Activated T-helper 1 cell treated with anti-CD3 and anti-CD28 coated beads, Interleukin-12 subunit alpha, Interleukin-12 subunit beta, Interleukin-2, Interleukin-4 antibody, amounts not matched to agents 30 ng/mL and 10 ng/mL and 1 ng/mL, durations not matched to agents 14 hours and 24 hours and 36 hours (primary cell): ENCODE measurements at regions not wholly inside any gene's neighbourhood (a gene's known extent, or its start where the extent isn't known, plus 50 kb on each side); places are given as distances from the start of the nearest gene placed in this dataset.

Experiments
- DNase-seq: peaks from one replicate; pipeline ENCODE4 v3.0.0; 2021; ENCODE audit warnings: low spot score
- H3K27ac Mint-ChIP-seq: one replicate; pipeline ENCODE4 v1.8.0; 2021; ENCODE audit warnings: mild to moderate bottlenecking, mixed read lengths
- H3K27me3 Mint-ChIP-seq: one replicate; pipeline ENCODE4 v1.8.0; 2022; ENCODE audit warnings: mild to moderate bottlenecking, moderate library complexity, mixed read lengths; ENCODE audit not compliant: insufficient read depth
- H3K36me3 Mint-ChIP-seq: one replicate; pipeline ENCODE4 v1.8.0; 2021; ENCODE audit warnings: low read depth, mixed read lengths
- H3K4me1 Mint-ChIP-seq: one replicate; pipeline ENCODE4 v1.8.0; 2021; ENCODE audit warnings: low read depth, mixed read lengths
- H3K4me3 Mint-ChIP-seq: one replicate; pipeline ENCODE4 v1.8.0; 2021; ENCODE audit warnings: mild to moderate bottlenecking, moderate library complexity, mixed read lengths
- H3K9me3 Mint-ChIP-seq: one replicate; pipeline ENCODE4 v1.8.0; 2021; ENCODE audit warnings: mixed read lengths
- intact Hi-C: fragments of 100-400 bp; cut with micrococcal nuclease; formaldehyde crosslinking; loops from one replicate; pipeline ENCODE4 v1.15.1; 2024

- H3K27me3 Mint-ChIP-seq, result no peaks in the 10 kb centered on the region
- peaks cover 4% of the 10 kb centered on the region for H3K9me3 Mint-ChIP-seq
- H3K4me1 Mint-ChIP-seq, result no peaks in the 10 kb centered on the region
- intact Hi-C loops, result no loop called here
- no peaks in the 10 kb centered on the region for H3K36me3 Mint-ChIP-seq
- no peak overlapping the region for H3K4me3 Mint-ChIP-seq
- no peak overlapping the region for H3K27ac Mint-ChIP-seq
- DNase-seq, result no peak
Observed at GRCh38 chr3:76352051-76352450, 566.7 kb upstream of the ZNF717 start.

GRCh38 chr3:76352511-76353284, 567.3 kb upstream of the ZNF717 start:
- Mint-ChIP-seq H3K27ac (no peak overlapping the region), H3K4me3 (no peak overlapping the region), H3K27me3 (no peaks in the 10 kb centered on the region), H3K4me1 (no peaks in the 10 kb centered on the region), H3K36me3 (no peaks in the 10 kb centered on the region), H3K9me3 (peaks cover 4% of the 10 kb centered on the region)
- intact Hi-C loops, result no loop called here
- DNase-seq, result no peak

GRCh38 chr3:76353683-76354082, 568.3 kb upstream of the ZNF717 start:
- no peaks in the 10 kb centered on the region for H3K4me1 Mint-ChIP-seq
- DNase-seq, result no peak
- no peaks in the 10 kb centered on the region for H3K27me3 Mint-ChIP-seq
- H3K27ac Mint-ChIP-seq, result no peak overlapping the region
- H3K4me3 Mint-ChIP-seq, result no peak overlapping the region
- intact Hi-C loops, result no loop called here
- peaks cover 9% of the 10 kb centered on the region for H3K9me3 Mint-ChIP-seq
- H3K36me3 Mint-ChIP-seq, result no peaks in the 10 kb centered on the region

GRCh38 chr3:76361010-76361409, 575.7 kb upstream of the ZNF717 start:
- Mint-ChIP-seq H3K27ac (no peak overlapping the region), H3K27me3 (no peaks in the 10 kb centered on the region), H3K9me3 (peaks cover 11% of the 10 kb centered on the region), H3K4me3 (no peak overlapping the region), H3K36me3 (no peaks in the 10 kb centered on the region), H3K4me1 (no peaks in the 10 kb centered on the region)
- no peak for DNase-seq
- intact Hi-C loops, result no loop called here

GRCh38 chr3:76362643-76363042, 577.3 kb upstream of the ZNF717 start:
- Mint-ChIP-seq H3K27ac (no peak overlapping the region), H3K36me3 (no peaks in the 10 kb centered on the region), H3K4me1 (no peaks in the 10 kb centered on the region), H3K4me3 (no peak overlapping the region), H3K9me3 (peaks cover 14% of the 10 kb centered on the region), H3K27me3 (no peaks in the 10 kb centered on the region)
- intact Hi-C loops, result no loop called here
- no peak for DNase-seq

- intact Hi-C loops, result no loop called here
- H3K27me3 Mint-ChIP-seq, result no peaks in the 10 kb centered on the region
- no peaks in the 10 kb centered on the region for H3K36me3 Mint-ChIP-seq
Observed at GRCh38 chr3:76365275-76365674, 579.9 kb upstream of the ZNF717 start.

GRCh38 chr3:76367281-76367680, 581.9 kb upstream of the ZNF717 start:
- no peak for DNase-seq
- peaks cover 12% of the 10 kb centered on the region for H3K9me3 Mint-ChIP-seq
- no peaks in the 10 kb centered on the region for H3K4me1 Mint-ChIP-seq
- H3K27me3 Mint-ChIP-seq, result no peaks in the 10 kb centered on the region
- intact Hi-C loops, result no loop called here
- no peaks in the 10 kb centered on the region for H3K36me3 Mint-ChIP-seq
- H3K27ac Mint-ChIP-seq, result no peak overlapping the region
- no peak overlapping the region for H3K4me3 Mint-ChIP-seq

More at GRCh38 chr3:76365275-76365674, 579.9 kb upstream of the ZNF717 start:
- Mint-ChIP-seq H3K4me1 (no peaks in the 10 kb centered on the region), H3K27ac (no peak overlapping the region), H3K4me3 (no peak overlapping the region), H3K9me3 (peaks cover 12% of the 10 kb centered on the region)
- DNase-seq, result no peak

GRCh38 chr3:76369170-76369569, 583.8 kb upstream of the ZNF717 start:
- Mint-ChIP-seq H3K27ac (no peak overlapping the region), H3K4me3 (no peak overlapping the region), H3K36me3 (no peaks in the 10 kb centered on the region), H3K4me1 (no peaks in the 10 kb centered on the region), H3K9me3 (peaks cover 13% of the 10 kb centered on the region), H3K27me3 (no peaks in the 10 kb centered on the region)
- no peak for DNase-seq
- intact Hi-C loops, result no loop called here

- no peaks in the 10 kb centered on the region for H3K36me3 Mint-ChIP-seq
- no peaks in the 10 kb centered on the region for H3K27me3 Mint-ChIP-seq
- no peaks in the 10 kb centered on the region for H3K4me1 Mint-ChIP-seq
- intact Hi-C loops, result no loop called here
- peaks cover 11% of the 10 kb centered on the region for H3K9me3 Mint-ChIP-seq
- no peak overlapping the region for H3K27ac Mint-ChIP-seq
- no peak for DNase-seq
- no peak overlapping the region for H3K4me3 Mint-ChIP-seq
Observed at GRCh38 chr3:76370749-76371520, 585.6 kb upstream of the ZNF717 start.

GRCh38 chr3:76372497-76372896, 587.1 kb upstream of the ZNF717 start:
- Mint-ChIP-seq H3K4me1 (no peaks in the 10 kb centered on the region), H3K4me3 (no peak overlapping the region), H3K27ac (no peak overlapping the region), H3K27me3 (no peaks in the 10 kb centered on the region), H3K36me3 (no peaks in the 10 kb centered on the region), H3K9me3 (peaks cover 8% of the 10 kb centered on the region)
- DNase-seq, result no peak
- intact Hi-C loops, result no loop called here

GRCh38 chr3:76377074-76377473, 591.7 kb upstream of the ZNF717 start:
- no peak for DNase-seq
- no peaks in the 10 kb centered on the region for H3K4me1 Mint-ChIP-seq
- H3K36me3 Mint-ChIP-seq, result no peaks in the 10 kb centered on the region
- no peak overlapping the region for H3K27ac Mint-ChIP-seq
- H3K9me3 Mint-ChIP-seq, result peaks cover 20% of the 10 kb centered on the region
- H3K27me3 Mint-ChIP-seq, result no peaks in the 10 kb centered on the region
- H3K4me3 Mint-ChIP-seq, result no peak overlapping the region
- intact Hi-C loops, result no loop called here

- Mint-ChIP-seq H3K27me3 (no peaks in the 10 kb centered on the region), H3K4me1 (no peaks in the 10 kb centered on the region), H3K4me3 (no peak overlapping the region), H3K36me3 (no peaks in the 10 kb centered on the region), H3K27ac (no peak overlapping the region), H3K9me3 (peaks cover 23% of the 10 kb centered on the region)
- intact Hi-C loops, result no loop called here
- DNase-seq, result no peak
Observed at GRCh38 chr3:76378789-76379188, 593.4 kb upstream of the ZNF717 start.

- H3K9me3 Mint-ChIP-seq, result peaks cover 17% of the 10 kb centered on the region
- no peak overlapping the region for H3K4me3 Mint-ChIP-seq
- H3K36me3 Mint-ChIP-seq, result no peaks in the 10 kb centered on the region
- no peak for DNase-seq
- no peaks in the 10 kb centered on the region for H3K27me3 Mint-ChIP-seq
- intact Hi-C loops, result no loop called here
- no peaks in the 10 kb centered on the region for H3K4me1 Mint-ChIP-seq
- H3K27ac Mint-ChIP-seq, result no peak overlapping the region
Observed at GRCh38 chr3:76383781-76384180, 598.4 kb upstream of the ZNF717 start.
